Heart right ventricle (tissue), 16 donors: ENCODE measurements at regions not wholly inside any gene's neighbourhood (a gene's known extent, or its start where the extent isn't known, plus 50 kb on each side); places are given as distances from the start of the nearest gene placed in this dataset.
A peak's percentile ranks its signal among the peaks of the same experiment; 100 is the strongest.

Source experiments
- ATAC-seq, 8 donors: fragments of 200-7000 bp; cut with Tn5 transposase; one replicate each; pipeline ENCODE4 v1.9.1; 2020; ENCODE audit warnings: mild to moderate bottlenecking in 8 of 8, moderate library complexity in 8 of 8, moderate number of reproducible peaks in 1 of 8
- DNase-seq, 2 donors: peaks; one replicate each; pipeline ENCODE4 v3.0.0-alpha.2; 2020
- H3K27ac ChIP-seq, 10 donors: fragments of 200-600 bp; sonication (generic) in 2 of 10; one replicate each; pipeline versions ENCODE4 v1.5.0 to v1.8.0; 2020 to 2022; ENCODE audit warnings: mild to moderate bottlenecking in 3 of 10
- H3K27me3 ChIP-seq, 7 donors: fragments of 200-600 bp; one replicate each; pipeline ENCODE4 v1.8.0; 2021 to 2022; ENCODE audit warnings: mild to moderate bottlenecking in 2 of 7
- H3K36me3 ChIP-seq, 9 donors: fragments of 200-600 bp; sonication (generic) in 1 of 9; one replicate each; pipeline versions ENCODE4 v1.5.0 to v1.8.0; 2020 to 2022; ENCODE audit warnings: mild to moderate bottlenecking in 2 of 9
- H3K4me1 ChIP-seq, 9 donors: fragments of 200-600 bp; sonication (generic) in 1 of 9; one replicate each; pipeline versions ENCODE4 v1.5.0 to v1.8.0; 2020 to 2022; ENCODE audit warnings: mild to moderate bottlenecking in 4 of 9
- H3K4me3 ChIP-seq, 10 donors: fragments of 200-600 bp; sonication (generic) in 2 of 10; one replicate each; pipeline versions ENCODE4 v1.5.0 to v1.8.0; 2020 to 2022; ENCODE audit warnings: mild to moderate bottlenecking in 7 of 10, moderate library complexity in 2 of 10
- H3K9me3 ChIP-seq, 11 donors: fragments of 200-600 bp in 10 of 11; sonication (generic) in 2 of 11; one replicate each; pipeline versions ENCODE4 v1.5.0 to v1.8.0; 2013 to 2022; ENCODE audit warnings: mild to moderate bottlenecking in 2 of 11, control low read depth in 1 of 11, moderate library complexity in 1 of 11
- CTCF ChIP-seq, 9 donors: fragments of 200-600 bp; sonication (generic) in 2 of 9; IDR thresholded peaks; one replicate each; pipeline versions ENCODE4 v1.5.0 to v1.8.0; 2021 to 2022; ENCODE audit warnings: antibody characterized with exemption in 9 of 9, mild to moderate bottlenecking in 5 of 9, moderate library complexity in 1 of 9
- WGBS, 2 donors: extraction: QIAGEN DNeasy Blood & Tissue Kit; methylation state at CpG; one replicate each; pipeline ENCODE4 v1.1.7; 2013; ENCODE audit warnings: inconsistent platforms in 1 of 2; 5-methylcytosine and 5-hydroxymethylcytosine counted together
- intact Hi-C, 10 donors: fragments of 100-400 bp; cut with DNase I; formaldehyde crosslinking; loops; one replicate each; pipeline versions ENCODE4 v1.11.1 to v1.14.2; 2022
- donor health status: Arrhythmogenic right ventricular cardiomyopathy.
- donor health status: ischemic (EF 13 %, LVEDD 7.1; RV severe dilation, severe dysfunction).
- donor health status: healthy with polysubstance abuse.
- donor health status: DM: no; HTN: yes; CAD: no.
- donor health status: DM: no; HTN: no; CAD: no.
- donor health status: ischemic (EF 25% LVEDD 6.9; RV normal size, moderate dysfunction).
- donor health status: ischemic (EF 25% LVEDD 5.7; RV mildly dilated, moderate dysfunction).
- donor health status: healthy.
- donor health status: DM: yes; HTN: yes; CAD: no.
- donor health status: Ischemic cardiomyopathy.
- donor health status: ischemic (EF 35%, LVEDD 5.7; RV mildly dilated, moderate dysfunction).
- donor health status: nonischemic (EF 11% LVEDD 7.7; RV severe dilation, severe dysfunction).
- donor health status: DM: yes; HTN: yes; CAD: no.
- donor health status: PGD.
- donor health status: ischemic (EF 29% LVEDD 5.4; RV normal size, mild dysfunction).
- donor health status: nonischemic (EF 23%, LVEDD 6.1; RV moderate dilation, normal function).

- 55 to 70% methylated on average over 3 of the region's 3 CpGs for WGBS, 2 donors
- Histone ChIP-seq H3K4me1 (peaks cover 0 to 24% (median 10%) of the 10 kb centered on the region in 9 donors), H3K27me3 (no peaks in the 10 kb centered on the region), H3K36me3 (no peaks in the 10 kb centered on the region), H3K27ac (no peak overlapping the region), H3K4me3 (no peak overlapping the region), H3K9me3 (peaks cover 0 to 3% (median 0%) of the 10 kb centered on the region in 11 donors)
- ATAC-seq (no peak), DNase-seq (no peak)
- no peak for TF ChIP-seq CTCF (IDR thresholded peaks at IDR 0.05)
- intact Hi-C loops, result loop anchor here in 4 of 10 donors (10.0 kb wide), 4 partner anchors 469 to 639 kb away; partner anchors contain the start of gene RBMS1 (in 1 of the 4)
Measured at GRCh38 chr2:160963957-160964356, 196.3 kb upstream of the TANK start.

- Histone ChIP-seq H3K9me3 (peaks cover 0 to 6% (median 0%) of the 10 kb centered on the region in 11 donors), H3K4me3 (no peak overlapping the region), H3K4me1 (peaks cover 0 to 24% (median 13%) of the 10 kb centered on the region in 9 donors), H3K36me3 (no peaks in the 10 kb centered on the region), H3K27me3 (no peaks in the 10 kb centered on the region), H3K27ac (peak overlapping the region in 5 of 10 donors; percentile 25 to 60 (median 37))
- intact Hi-C loops, result loop anchor here in 6 of 10 donors (2.0 to 10.0 kb wide), 7 partner anchors 473 to 647 kb away; partner anchors contain the start of gene RBMS1 (in 1 of the 6)
- no peak for DNase-seq
- TF ChIP-seq CTCF (IDR thresholded peaks at IDR 0.05), result no peak
- 22 to 39% methylated on average over 6 of the region's 6 CpGs for WGBS, 2 donors
- peak in 6 of 8 donors; percentile 18 to 73 (median 57) for ATAC-seq
Measured at GRCh38 chr2:160967523-160967922, 192.7 kb upstream of the TANK start.

GRCh38 chr2:160968183-160968582 is 192.0 kb upstream of the TANK start:
- intact Hi-C loops, result loop anchor here in 6 of 10 donors (5.0 to 10.0 kb wide), 6 partner anchors 473 to 643 kb away; partner anchors contain the start of gene RBMS1 (in 1 of the 6)
- Histone ChIP-seq H3K27me3 (no peaks in the 10 kb centered on the region), H3K27ac (peak overlapping the region in 5 of 10 donors; percentile 6 to 60 (median 37)), H3K9me3 (peaks cover 0 to 6% (median 0%) of the 10 kb centered on the region in 11 donors), H3K4me1 (peaks cover 0 to 24% (median 13%) of the 10 kb centered on the region in 9 donors), H3K36me3 (no peaks in the 10 kb centered on the region), H3K4me3 (no peak overlapping the region)
- TF ChIP-seq CTCF (IDR thresholded peaks at IDR 0.05), result no peak
- ATAC-seq, result no peak
- WGBS, 2 donors, result 47 to 92% methylated on average over 2 of the region's 2 CpGs
- DNase-seq, result no peak

- Histone ChIP-seq H3K9me3 (peaks cover 0 to 6% (median 0%) of the 10 kb centered on the region in 11 donors), H3K4me3 (peak overlapping the region in 7 of 10 donors; percentile 9 to 40 (median 32)), H3K36me3 (no peaks in the 10 kb centered on the region), H3K27me3 (no peaks in the 10 kb centered on the region), H3K4me1 (peaks cover 0 to 24% (median 13%) of the 10 kb centered on the region in 9 donors), H3K27ac (peak overlapping the region in 9 of 10 donors; percentile 14 to 75 (median 68))
- intact Hi-C loops, result loop anchor here in 6 of 10 donors (5.0 to 10.0 kb wide), 13 partner anchors 476 to 866 kb away; partner anchors contain the start of gene RBMS1 (in 2 of the 6)
- WGBS, 2 donors, result 7 to 9% methylated on average over 3 of the region's 3 CpGs
- peak; percentile 32 to 81 (median 74) for ATAC-seq
- peak; percentile 49 to 86 (median 80) for TF ChIP-seq CTCF (IDR thresholded peaks at IDR 0.05)
- peak in 1 of 2 donors; percentile 57 for DNase-seq
Measured at GRCh38 chr2:160970052-160970965, 189.9 kb upstream of the TANK start.
